CD4-positive, alpha-beta T cell treated with Interleukin-10 for 1 hour (primary cell): ENCODE measurements at regions not wholly inside any gene's neighbourhood (a gene's known extent, or its start where the extent isn't known, plus 50 kb on each side); places are given as distances from the start of the nearest gene placed in this dataset.
"Not testable (repeated sequence)": the region's sequence is repeated elsewhere in the genome, so short reads cannot be mapped to it uniquely, and the experiment has no call there.

Experiments used
- DNase-seq: peaks from one replicate; pipeline ENCODE4 v3.0.0-alpha.2; 2020

- DNase-seq: no peak
Measured at GRCh38 chr4:125762537-125762936, 447.8 kb downstream of the FAT4 start.

- DNase-seq: no peak
Measured at GRCh38 chr4:125765941-125766340, 451.2 kb downstream of the FAT4 start.

GRCh38 chr4:125770814-125771398 lies 456.2 kb downstream of the FAT4 start:
- DNase-seq: no peak

GRCh38 chr4:125772680-125773079 lies 457.9 kb downstream of the FAT4 start:
- DNase-seq: no peak

GRCh38 chr4:125773502-125773901 lies 458.7 kb downstream of the FAT4 start:
- no peak for DNase-seq

- DNase-seq: no peak
Measured at GRCh38 chr4:125773931-125774330, 459.2 kb downstream of the FAT4 start.

GRCh38 chr4:125776146-125776545 lies 461.4 kb downstream of the FAT4 start:
- DNase-seq: no peak

- no peak for DNase-seq
Measured at GRCh38 chr4:125780164-125780563, 465.4 kb downstream of the FAT4 start.

GRCh38 chr4:125780747-125781146 lies 466.0 kb downstream of the FAT4 start:
- DNase-seq: no peak

- DNase-seq: no peak
Measured at GRCh38 chr4:125781651-125782050, 466.9 kb downstream of the FAT4 start.

- DNase-seq: no peak
Measured at GRCh38 chr4:125784741-125785140, 470.0 kb downstream of the FAT4 start.

GRCh38 chr4:125787707-125788106 lies 473.0 kb downstream of the FAT4 start:
- DNase-seq: no peak

GRCh38 chr4:125789023-125789422 lies 474.3 kb downstream of the FAT4 start:
- no peak for DNase-seq

GRCh38 chr4:125791896-125792295 lies 477.1 kb downstream of the FAT4 start:
- no peak for DNase-seq

GRCh38 chr4:125794989-125795388 lies 480.2 kb downstream of the FAT4 start:
- no peak for DNase-seq

GRCh38 chr4:125796138-125796537 lies 481.4 kb downstream of the FAT4 start:
- DNase-seq: no peak

GRCh38 chr4:125797621-125798020 lies 482.9 kb downstream of the FAT4 start:
- not testable (repeated sequence) for DNase-seq

GRCh38 chr4:125801373-125801772 lies 486.6 kb downstream of the FAT4 start:
- no peak for DNase-seq

- DNase-seq: no peak
Measured at GRCh38 chr4:125801924-125802323, 487.2 kb downstream of the FAT4 start.

- no peak for DNase-seq
Measured at GRCh38 chr4:125808022-125808421, 493.3 kb downstream of the FAT4 start.

- DNase-seq: no peak
Measured at GRCh38 chr4:125808570-125808969, 493.8 kb downstream of the FAT4 start.

GRCh38 chr4:125811892-125812291 lies 497.1 kb downstream of the FAT4 start:
- no peak for DNase-seq

GRCh38 chr4:125826801-125827695 lies 512.3 kb downstream of the FAT4 start:
- no peak for DNase-seq

GRCh38 chr4:125827696-125828052 lies 512.9 kb downstream of the FAT4 start:
- DNase-seq: no peak

- no peak for DNase-seq
Measured at GRCh38 chr4:125828346-125828745, 513.6 kb downstream of the FAT4 start.
